ENCODE measurements at regions not wholly inside any gene's neighbourhood (a gene's known extent, or its start where the extent isn't known, plus 50 kb on each side); places are given as distances from the start of the nearest gene placed in this dataset.

DNA sequence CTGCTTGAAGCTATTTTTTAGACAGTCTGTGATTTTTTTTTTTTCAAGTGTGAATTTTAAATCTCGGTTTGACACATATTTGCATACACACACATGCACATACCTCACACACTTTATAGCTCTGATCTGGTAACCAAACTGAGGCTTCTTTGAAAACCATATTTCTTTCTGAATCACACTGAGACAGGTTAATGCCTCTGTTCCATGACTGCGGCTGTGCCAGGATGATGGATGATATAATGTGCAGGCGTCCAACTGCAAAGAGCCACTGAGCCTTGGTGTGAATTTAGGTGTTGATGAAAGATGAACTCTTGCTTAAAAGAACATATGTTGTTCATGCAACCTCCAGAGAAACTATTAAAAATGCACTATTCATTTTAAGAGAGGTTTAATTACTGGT, 504.0 kb upstream of the OLFM3 start:
- Histone ChIP-seq H3K9ac (ENCODE audit: control insufficient read depth, insufficient read depth, low read length) (no peak overlapping the region), H3K4me1 (ENCODE audit: control insufficient read depth, insufficient read depth, low read length) (no peaks in the 10 kb centered on the region), H3K27me3 (replicated peaks in 1 of 2; ENCODE audit: control insufficient read depth in 2 of 2, insufficient read depth in 2 of 2, low read length in 1 of 2) (no peaks in the 10 kb centered on the region), H3K4me2 (ENCODE audit: control insufficient read depth, insufficient read depth) (no peak overlapping the region), H3K79me2 (ENCODE audit: control insufficient read depth, insufficient read depth, low read length) (no peaks in the 10 kb centered on the region), H3K27ac (ENCODE audit: control insufficient read depth, insufficient read depth) (no peak overlapping the region), H4K20me1 (ENCODE audit: control insufficient read depth, insufficient read depth) (no peaks in the 10 kb centered on the region), H3K4me3 (no peak overlapping the region), H3K36me3 (ENCODE audit: control insufficient read depth in 2 of 2, insufficient read depth in 2 of 2, low read length in 1 of 2) (no peaks in the 10 kb centered on the region), H2AFZ (ENCODE audit: control insufficient read depth, low read depth, low read length) (no peak overlapping the region), H3K9me3 (replicated peaks; ENCODE audit: control insufficient read depth, insufficient read depth, low read length) (no peaks in the 10 kb centered on the region)
- DNase-seq (ENCODE audit: low read depth, low spot score) = no peak
- ChIA-PET SMC1A (ENCODE audit: uncharacterized antibody, unreplicated experiment) (no interaction called here), POLR2A (no interaction called here), CTCF (interaction anchor here (0.6 kb wide), 1 partner anchor 426 kb away, joined by 3 read pairs; no protein-coding TSS in a partner anchor), RAD21 (ENCODE audit: unreplicated experiment) (no interaction called here)
- intact Hi-C loops (cut with micrococcal nuclease; ENCODE audit: unreplicated experiment) (no loop called here), in situ Hi-C loops (cut with MboI) (no loop called here)
- FAIRE-seq = no peak
- 2% methylated on average over 3 of the region's 3 CpGs for WGBS (ENCODE audit: insufficient coverage, insufficient replicate concordance, low lambda C conversion rate, missing lambda C conversion rate)
- no TSS peak for BruUV-seq (replicated peaks)
- TF ChIP-seq SRF (IDR thresholded peaks at IDR 0.05; ENCODE audit: low read depth in 2 of 2, low read length in 2 of 2) = no peak
- TF ChIP-seq ZNF274 (IDR thresholded peaks at IDR 0.05; ENCODE audit: insufficient read depth, insufficient read length) = no peak
- TF ChIP-seq, protein P1, sequence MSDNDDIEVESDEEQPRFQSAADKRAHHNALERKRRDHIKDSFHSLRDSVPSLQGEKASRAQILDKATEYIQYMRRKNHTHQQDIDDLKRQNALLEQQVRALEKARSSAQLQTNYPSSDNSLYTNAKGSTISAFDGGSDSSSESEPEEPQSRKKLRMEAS (IDR thresholded peaks at IDR 0.05; ENCODE audit: low read depth, low read length) = no peak
- no peak for TF ChIP-seq ZNF622 (IDR thresholded peaks at IDR 0.05)
- TF ChIP-seq, protein P2, sequence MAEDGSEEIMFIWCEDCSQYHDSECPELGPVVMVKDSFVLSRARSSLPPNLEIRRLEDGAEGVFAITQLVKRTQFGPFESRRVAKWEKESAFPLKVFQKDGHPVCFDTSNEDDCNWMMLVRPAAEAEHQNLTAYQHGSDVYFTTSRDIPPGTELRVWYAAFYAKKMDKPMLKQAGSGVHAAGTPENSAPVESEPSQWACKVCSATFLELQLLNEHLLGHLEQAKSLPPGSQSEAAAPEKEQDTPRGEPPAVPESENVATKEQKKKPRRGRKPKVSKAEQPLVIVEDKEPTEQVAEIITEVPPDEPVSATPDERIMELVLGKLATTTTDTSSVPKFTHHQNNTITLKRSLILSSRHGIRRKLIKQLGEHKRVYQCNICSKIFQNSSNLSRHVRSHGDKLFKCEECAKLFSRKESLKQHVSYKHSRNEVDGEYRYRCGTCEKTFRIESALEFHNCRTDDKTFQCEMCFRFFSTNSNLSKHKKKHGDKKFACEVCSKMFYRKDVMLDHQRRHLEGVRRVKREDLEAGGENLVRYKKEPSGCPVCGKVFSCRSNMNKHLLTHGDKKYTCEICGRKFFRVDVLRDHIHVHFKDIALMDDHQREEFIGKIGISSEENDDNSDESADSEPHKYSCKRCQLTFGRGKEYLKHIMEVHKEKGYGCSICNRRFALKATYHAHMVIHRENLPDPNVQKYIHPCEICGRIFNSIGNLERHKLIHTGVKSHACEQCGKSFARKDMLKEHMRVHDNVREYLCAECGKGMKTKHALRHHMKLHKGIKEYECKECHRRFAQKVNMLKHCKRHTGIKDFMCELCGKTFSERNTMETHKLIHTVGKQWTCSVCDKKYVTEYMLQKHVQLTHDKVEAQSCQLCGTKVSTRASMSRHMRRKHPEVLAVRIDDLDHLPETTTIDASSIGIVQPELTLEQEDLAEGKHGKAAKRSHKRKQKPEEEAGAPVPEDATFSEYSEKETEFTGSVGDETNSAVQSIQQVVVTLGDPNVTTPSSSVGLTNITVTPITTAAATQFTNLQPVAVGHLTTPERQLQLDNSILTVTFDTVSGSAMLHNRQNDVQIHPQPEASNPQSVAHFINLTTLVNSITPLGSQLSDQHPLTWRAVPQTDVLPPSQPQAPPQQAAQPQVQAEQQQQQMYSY (CRISPR knock-in tag; IDR thresholded peaks at IDR 0.05) = no peak
- TF ChIP-seq EGR1 (IDR thresholded peaks at IDR 0.05; ENCODE audit: borderline replicate concordance in 1 of 2, low read depth in 2 of 2, low read length in 2 of 2) = no peak
- TF ChIP-seq SPI1 (IDR thresholded peaks at IDR 0.05; ENCODE audit: borderline replicate concordance, insufficient read depth, low read depth, low read length) = no peak
- no peak for TF ChIP-seq NFXL1 (IDR thresholded peaks at IDR 0.05; ENCODE audit: borderline replicate concordance)
- no peak for TF ChIP-seq JUND (IDR thresholded peaks at IDR 0.05; ENCODE audit: low read depth, low read length)
- no peak for TF ChIP-seq NR2F1 (conservative IDR thresholded peaks at IDR 0.05)
- TF ChIP-seq POLR2A (IDR thresholded peaks at IDR 0.05; ENCODE audit: low read depth, low read length) = no peak
- no peak for TF ChIP-seq BACH1 (IDR thresholded peaks at IDR 0.05; ENCODE audit: borderline replicate concordance)
- TF ChIP-seq ETV6 (conservative IDR thresholded peaks at IDR 0.05 in 1 of 2, IDR thresholded peaks at IDR 0.05 in 1 of 2; ENCODE audit: borderline replicate concordance in 1 of 2, low read depth in 1 of 2) = no peak
- no peak for TF ChIP-seq HDGF (IDR thresholded peaks at IDR 0.05)
- TF ChIP-seq, protein P3, sequence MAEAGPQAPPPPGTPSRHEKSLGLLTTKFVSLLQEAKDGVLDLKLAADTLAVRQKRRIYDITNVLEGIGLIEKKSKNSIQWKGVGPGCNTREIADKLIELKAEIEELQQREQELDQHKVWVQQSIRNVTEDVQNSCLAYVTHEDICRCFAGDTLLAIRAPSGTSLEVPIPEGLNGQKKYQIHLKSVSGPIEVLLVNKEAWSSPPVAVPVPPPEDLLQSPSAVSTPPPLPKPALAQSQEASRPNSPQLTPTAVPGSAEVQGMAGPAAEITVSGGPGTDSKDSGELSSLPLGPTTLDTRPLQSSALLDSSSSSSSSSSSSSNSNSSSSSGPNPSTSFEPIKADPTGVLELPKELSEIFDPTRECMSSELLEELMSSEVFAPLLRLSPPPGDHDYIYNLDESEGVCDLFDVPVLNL (IDR thresholded peaks at IDR 0.05; ENCODE audit: low read depth, low read length) = no peak
- no peak for TF ChIP-seq EZH2 (IDR thresholded peaks at IDR 0.05; ENCODE audit: borderline replicate concordance, control insufficient read depth, low read depth, low read length)
- TF ChIP-seq SMC3 (IDR thresholded peaks at IDR 0.05; ENCODE audit: borderline replicate concordance, low read length) = no peak
- no peak for ATAC-seq
